Mucosa of descending colon (tissue), 3 donors: ENCODE measurements at regions not wholly inside any gene's neighbourhood (a gene's known extent, or its start where the extent isn't known, plus 50 kb on each side); places are given as distances from the start of the nearest gene placed in this dataset.

ENCODE experiments used
- ATAC-seq: fragments of 200-7000 bp; cut with Tn5 transposase; one replicate; pipeline ENCODE4 v1.9.1; 2020; ENCODE audit warnings: mild to moderate bottlenecking, moderate library complexity
- DNase-seq, 3 donors: peaks; one replicate each; pipeline ENCODE4 v3.0.0-alpha.2; 2020
- H3K36me3 ChIP-seq: fragments of 200-600 bp; one replicate; pipeline ENCODE4 v1.8.0; 2021; ENCODE audit warnings: low read depth, mild to moderate bottlenecking
- H3K4me1 ChIP-seq: fragments of 200-600 bp; one replicate; pipeline ENCODE4 v1.8.0; 2021; ENCODE audit warnings: low read depth, mild to moderate bottlenecking
- H3K4me3 ChIP-seq: fragments of 200-600 bp; one replicate; pipeline ENCODE4 v1.8.0; 2021; ENCODE audit warnings: mild to moderate bottlenecking
- H3K9me3 ChIP-seq: fragments of 200-600 bp; one replicate; pipeline ENCODE4 v1.8.0; 2021; ENCODE audit warnings: mild to moderate bottlenecking
- CTCF ChIP-seq: fragments of 200-600 bp; IDR thresholded peaks from one replicate; pipeline ENCODE4 v1.8.0; 2022; ENCODE audit warnings: antibody characterized with exemption, mild to moderate bottlenecking
- intact Hi-C, 2 donors: fragments of 100-400 bp; cut with DNase I in 1 of 2; cut with micrococcal nuclease in 1 of 2; formaldehyde crosslinking; loops; one replicate each; pipeline versions ENCODE4 v1.11.0 to v1.11.1; 2022; cut with DNase I, micrococcal nuclease
- donor health status: DM: no; HTN: no; CAD: no; lungs with moderate emphysema.
- donor health status: DM: no; HTN: no; CAD: no.
- donor health status: DM: no; HTN: yes; CAD: no.

- H3K4me3 ChIP-seq: no peak overlapping the region
- no peak for TF ChIP-seq CTCF
- H3K9me3 ChIP-seq: no peaks in the 10 kb centered on the region
- no peaks in the 10 kb centered on the region for H3K36me3 ChIP-seq
- no peak for ATAC-seq
- intact Hi-C loops: no loop called here
- no peak for DNase-seq
- no peaks in the 10 kb centered on the region for H3K4me1 ChIP-seq
Measured at GRCh38 chr3:63151897-63152296, 126.2 kb upstream of the SYNPR start.

GRCh38 chr3:63159764-63160163, 118.3 kb upstream of the SYNPR start:
- intact Hi-C loops: no loop called here
- ATAC-seq: no peak

GRCh38 chr3:63167113-63167512, 111.0 kb upstream of the SYNPR start:
- TF ChIP-seq CTCF: no peak
- DNase-seq (no peak), ATAC-seq (no peak)
- Histone ChIP-seq H3K4me1 (no peaks in the 10 kb centered on the region), H3K9me3 (no peaks in the 10 kb centered on the region), H3K4me3 (no peak overlapping the region), H3K36me3 (no peaks in the 10 kb centered on the region)
- intact Hi-C loops: no loop called here

More at GRCh38 chr3:63159764-63160163, 118.3 kb upstream of the SYNPR start:
- no peak overlapping the region for H3K4me3 ChIP-seq
- no peaks in the 10 kb centered on the region for H3K36me3 ChIP-seq
- no peaks in the 10 kb centered on the region for H3K9me3 ChIP-seq
- DNase-seq: no peak
- no peak for TF ChIP-seq CTCF
- H3K4me1 ChIP-seq: no peaks in the 10 kb centered on the region

- DNase-seq (no peak), ATAC-seq (peak; percentile 69)
- no peaks in the 10 kb centered on the region for H3K9me3 ChIP-seq
- H3K4me3 ChIP-seq: no peak overlapping the region
- no peaks in the 10 kb centered on the region for H3K36me3 ChIP-seq
- no peaks in the 10 kb centered on the region for H3K4me1 ChIP-seq
- intact Hi-C loops: no loop called here
- no peak for TF ChIP-seq CTCF
Measured at GRCh38 chr3:63168179-63168578, 109.9 kb upstream of the SYNPR start.

- ATAC-seq: no peak
- Histone ChIP-seq H3K36me3 (no peaks in the 10 kb centered on the region), H3K9me3 (no peaks in the 10 kb centered on the region), H3K4me3 (no peak overlapping the region), H3K4me1 (no peaks in the 10 kb centered on the region)
- DNase-seq: no peak
- intact Hi-C loops: no loop called here
- no peak for TF ChIP-seq CTCF
Measured at GRCh38 chr3:63179862-63180522, 98.1 kb upstream of the SYNPR start.

GRCh38 chr3:63192248-63192647, 85.9 kb upstream of the SYNPR start:
- Histone ChIP-seq H3K4me1 (no peaks in the 10 kb centered on the region), H3K4me3 (no peak overlapping the region), H3K36me3 (no peaks in the 10 kb centered on the region), H3K9me3 (no peaks in the 10 kb centered on the region)
- intact Hi-C loops: loop anchor here in 1 of 2 donors (5.0 kb wide), 2 partner anchors 320 to 525 kb away; no protein-coding TSS in a partner anchor
- TF ChIP-seq CTCF: no peak
- no peak for DNase-seq
- peak; percentile 73 for ATAC-seq
